MM.1S (cell line): ENCODE measurements at regions not wholly inside any gene's neighbourhood (a gene's known extent, or its start where the extent isn't known, plus 50 kb on each side); places are given as distances from the start of the nearest gene placed in this dataset.
"Not testable (repeated sequence)": the region's sequence is repeated elsewhere in the genome, so short reads cannot be mapped to it uniquely, and the experiment has no call there.

Experiments used
- DNase-seq: peaks from one replicate; pipeline ENCODE4 v3.0.0-alpha.2; 2015
- H2AFZ ChIP-seq: fragments of 300-600 bp; sonication (generic); 2 replicates; pipeline ENCODE4 v1.6.0; 2016; ENCODE audit warnings: antibody characterized with exemption, low read length
- H3F3A ChIP-seq: fragments of 300-600 bp; sonication (generic); 2 replicates; pipeline ENCODE4 v1.6.1; 2016; ENCODE audit warnings: mild to moderate bottlenecking, antibody characterized with exemption, low read length, moderate library complexity, mixed read lengths; ENCODE audit not compliant: insufficient read depth
- H3K27ac ChIP-seq: fragments of 300-600 bp; sonication (generic); 2 replicates; pipeline ENCODE4 v1.5.1; 2016; ENCODE audit warnings: mild to moderate bottlenecking, low read length
- H3K27me3 ChIP-seq: fragments of 300-600 bp; sonication (generic); replicated peaks from 2 replicates; pipeline ENCODE4 v1.6.0; 2016; ENCODE audit warnings: low read length; ENCODE audit not compliant: insufficient read depth
- H3K36me3 ChIP-seq: fragments of 300-600 bp; sonication (generic); replicated peaks from 2 replicates; pipeline ENCODE4 v1.6.1; 2016; ENCODE audit warnings: mild to moderate bottlenecking, low read length, mixed read lengths; ENCODE audit not compliant: insufficient read depth
- H3K4me1 ChIP-seq: fragments of 300-600 bp; sonication (generic); 2 replicates; pipeline ENCODE4 v1.6.1; 2016; ENCODE audit warnings: low read length, mixed read lengths
- H3K4me2 ChIP-seq: fragments of 300-600 bp; sonication (generic); 2 replicates; pipeline ENCODE4 v1.6.0; 2016; ENCODE audit warnings: low read depth, low read length
- H3K4me3 ChIP-seq: fragments of 300-600 bp; sonication (generic); 2 replicates; pipeline ENCODE4 v1.5.1; 2016; ENCODE audit warnings: low read length, mixed read lengths
- H3K79me2 ChIP-seq: fragments of 300-600 bp; sonication (generic); 2 replicates; pipeline ENCODE4 v1.6.1; 2016; ENCODE audit warnings: mixed run types, low read length, mixed read lengths
- H3K9ac ChIP-seq: fragments of 300-600 bp; sonication (generic); 2 replicates; pipeline ENCODE4 v1.6.1; 2016; ENCODE audit warnings: low read length, mixed read lengths
- H3K9me2 ChIP-seq: fragments of 300-600 bp; sonication (generic); replicated peaks from 2 replicates; pipeline ENCODE4 v1.6.1; 2016; ENCODE audit warnings: mild to moderate bottlenecking, low read length, mixed read lengths; ENCODE audit not compliant: insufficient read depth
- H3K9me3 ChIP-seq: fragments of 300-600 bp; sonication (generic); replicated peaks from 2 replicates; pipeline ENCODE4 v1.6.1; 2016; ENCODE audit warnings: mild to moderate bottlenecking, low read length, mixed read lengths; ENCODE audit not compliant: insufficient read depth
- H4K20me1 ChIP-seq: fragments of 300-600 bp; sonication (generic); 2 replicates; pipeline ENCODE4 v1.6.1; 2016; ENCODE audit warnings: mild to moderate bottlenecking, low read length, moderate library complexity, mixed read lengths; ENCODE audit not compliant: insufficient read depth

GRCh38 chr2:95775193-95775531, 183.4 kb downstream of the TRIM43 start:
- H3K36me3 ChIP-seq, H3K9me2 ChIP-seq, H3F3A ChIP-seq, H3K4me3 ChIP-seq, H3K4me2 ChIP-seq, DNase-seq, H3K27me3 ChIP-seq, H4K20me1 ChIP-seq, H3K79me2 ChIP-seq, H3K9ac ChIP-seq, H3K27ac ChIP-seq, H2AFZ ChIP-seq, H3K9me3 ChIP-seq, H3K4me1 ChIP-seq: not testable (repeated sequence)
